Stomach (tissue), 8 donors: ENCODE measurements at regions not wholly inside any gene's neighbourhood (a gene's known extent, or its start where the extent isn't known, plus 50 kb on each side); places are given as distances from the start of the nearest gene placed in this dataset.

Source experiments
- DNase-seq, 2 donors: peaks; one replicate each; pipeline versions ENCODE4 v3.0.0 to v3.0.0-alpha.2; 2013 to 2019
- H3K27ac ChIP-seq, 5 donors: fragments of 200-600 bp in 4 of 5; sonication (generic) in 4 of 5; one replicate each; pipeline ENCODE4 v1.5.1; 2013 to 2019; ENCODE audit warnings: mild to moderate bottlenecking in 1 of 5, moderate library complexity in 1 of 5
- H3K27me3 ChIP-seq, 3 donors: fragments of 200-600 bp; sonication (generic); one replicate each; pipeline ENCODE4 v1.5.1; 2017 to 2019; ENCODE audit warnings: mixed run types in 1 of 3
- H3K36me3 ChIP-seq, 4 donors: fragments of 200-600 bp; sonication (generic); 1 replicate in 3 of 4; 2 replicates in 1 of 4; pipeline ENCODE4 v1.5.1; 2016 to 2019
- H3K4me1 ChIP-seq, 4 donors: fragments of 200-600 bp; sonication (generic); one replicate each; pipeline ENCODE4 v1.5.1; 2016 to 2019
- H3K4me3 ChIP-seq, 4 donors: fragments of 200-600 bp; sonication (generic) in 3 of 4; one replicate each; pipeline ENCODE4 v1.5.1; 2016 to 2019; ENCODE audit warnings: mild to moderate bottlenecking in 1 of 4
- H3K9me3 ChIP-seq, 4 donors: fragments of 200-600 bp; sonication (generic); one replicate each; pipeline ENCODE4 v1.5.1; 2016 to 2019
- EP300 ChIP-seq: sonication (generic); formaldehyde crosslinking; IDR thresholded peaks from one replicate; pipeline ENCODE4 v1.6.1; 2017; ENCODE audit warnings: antibody characterized with exemption
- POLR2A ChIP-seq, 4 donors: fragments of 450-650 bp; IDR thresholded peaks; one replicate each; pipeline ENCODE4 v1.6.1; 2016; ENCODE audit warnings: antibody characterized with exemption in 4 of 4, control low read depth in 2 of 4, mild to moderate bottlenecking in 1 of 4, moderate library complexity in 1 of 4
- POLR2AphosphoS5 ChIP-seq, 3 donors: sonication (generic); formaldehyde crosslinking; IDR thresholded peaks; one replicate each; pipeline ENCODE4 v1.6.1; 2016; ENCODE audit warnings: antibody characterized with exemption in 3 of 3
- WGBS, 5 donors: extraction: QIAGEN DNeasy Blood & Tissue Kit in 3 of 5; methylation state at CpG; one replicate each; pipeline versions ENCODE4 v1.1.5 to v1.1.7; 2013 to 2018; 5-methylcytosine and 5-hydroxymethylcytosine counted together
- intact Hi-C: fragments of 100-400 bp; cut with DNase I; formaldehyde crosslinking; loops from one replicate; pipeline ENCODE4 v1.15.1; 2023; ENCODE audit warnings: low total_unique reads
- TF ChIP-seq, protein P1 (sequence below), 7 experiments: fragments of 450-650 bp in 4 of 7; fragments of 200-600 bp in 3 of 7; sonication (generic) in 3 of 7; IDR thresholded peaks; one replicate each; pipeline ENCODE4 v1.5.1; 2016 to 2019; ENCODE audit warnings: antibody characterized with exemption in 7 of 7, control low read depth in 2 of 7, mild to moderate bottlenecking in 1 of 7
- donor health status: healthy with polysubstance abuse.
- donor health status: Bipolar disorder and iron deficiency.
- donor health status: healthy.

DNA sequence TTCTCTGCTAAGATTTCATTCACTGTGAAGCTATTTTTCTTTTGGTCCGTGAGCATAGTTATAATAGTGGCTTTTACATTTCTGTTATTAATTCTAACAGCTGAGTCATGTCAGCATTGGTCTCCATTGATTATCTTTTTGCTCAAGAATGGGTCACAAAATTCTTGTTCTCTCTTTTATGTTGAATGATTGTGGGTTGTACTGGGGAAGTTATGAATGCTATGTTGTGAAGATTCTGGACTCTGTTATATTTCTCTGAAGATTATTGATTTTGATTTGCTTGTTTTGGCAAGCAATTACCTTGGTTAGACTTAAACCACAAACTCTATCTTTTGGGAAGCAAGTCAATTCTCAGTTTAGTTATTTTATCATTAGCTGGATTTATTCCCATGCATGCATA is 98.8 kb downstream of the IRX5 start:
- intact Hi-C loops = no loop called here
- no peak for DNase-seq
- Histone ChIP-seq H3K36me3 (no peaks in the 10 kb centered on the region), H3K4me3 (no peak overlapping the region), H3K4me1 (no peaks in the 10 kb centered on the region), H3K27me3 (peaks cover 0 to 20% (median 4%) of the 10 kb centered on the region in 3 donors), H3K27ac (no peak overlapping the region), H3K9me3 (peaks cover 0 to 26% (median 8%) of the 10 kb centered on the region in 4 donors)
- 33 to 96% (median 92%) methylated on average over 1 of the region's 1 CpG for WGBS, 5 donors
- TF ChIP-seq POLR2AphosphoS5 (IDR thresholded peaks at IDR 0.05) (no peak), POLR2A (IDR thresholded peaks at IDR 0.05) (no peak), EP300 (no peak)
- TF ChIP-seq, protein P1, sequence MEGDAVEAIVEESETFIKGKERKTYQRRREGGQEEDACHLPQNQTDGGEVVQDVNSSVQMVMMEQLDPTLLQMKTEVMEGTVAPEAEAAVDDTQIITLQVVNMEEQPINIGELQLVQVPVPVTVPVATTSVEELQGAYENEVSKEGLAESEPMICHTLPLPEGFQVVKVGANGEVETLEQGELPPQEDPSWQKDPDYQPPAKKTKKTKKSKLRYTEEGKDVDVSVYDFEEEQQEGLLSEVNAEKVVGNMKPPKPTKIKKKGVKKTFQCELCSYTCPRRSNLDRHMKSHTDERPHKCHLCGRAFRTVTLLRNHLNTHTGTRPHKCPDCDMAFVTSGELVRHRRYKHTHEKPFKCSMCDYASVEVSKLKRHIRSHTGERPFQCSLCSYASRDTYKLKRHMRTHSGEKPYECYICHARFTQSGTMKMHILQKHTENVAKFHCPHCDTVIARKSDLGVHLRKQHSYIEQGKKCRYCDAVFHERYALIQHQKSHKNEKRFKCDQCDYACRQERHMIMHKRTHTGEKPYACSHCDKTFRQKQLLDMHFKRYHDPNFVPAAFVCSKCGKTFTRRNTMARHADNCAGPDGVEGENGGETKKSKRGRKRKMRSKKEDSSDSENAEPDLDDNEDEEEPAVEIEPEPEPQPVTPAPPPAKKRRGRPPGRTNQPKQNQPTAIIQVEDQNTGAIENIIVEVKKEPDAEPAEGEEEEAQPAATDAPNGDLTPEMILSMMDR (IDR thresholded peaks at IDR 0.05) = no peak

- TF ChIP-seq POLR2A (IDR thresholded peaks at IDR 0.05) (no peak), EP300 (no peak), POLR2AphosphoS5 (IDR thresholded peaks at IDR 0.05) (no peak)
- TF ChIP-seq, protein P1 (IDR thresholded peaks at IDR 0.05) = no peak
- Histone ChIP-seq H3K4me1 (no peaks in the 10 kb centered on the region), H3K27ac (no peak overlapping the region), H3K4me3 (no peak overlapping the region), H3K36me3 (no peaks in the 10 kb centered on the region), H3K27me3 (peaks cover 0 to 20% (median 4%) of the 10 kb centered on the region in 3 donors), H3K9me3 (peaks cover 0 to 26% (median 8%) of the 10 kb centered on the region in 4 donors)
- intact Hi-C loops = no loop called here
- no peak for DNase-seq
- WGBS, 5 donors = 56 to 76% (median 58%) methylated on average over 5 of the region's 5 CpGs
These were observed 100.3 kb downstream of the IRX5 start for GRCh38 chr16:55030944-55031343.

GRCh38 chr16:55031481-55031880 is 100.8 kb downstream of the IRX5 start:
- H3K36me3 ChIP-seq = no peaks in the 10 kb centered on the region
- 63 to 81% (median 68%) methylated on average over 6 of the region's 6 CpGs for WGBS, 5 donors
- H3K27me3 ChIP-seq = peaks cover 0 to 20% (median 4%) of the 10 kb centered on the region in 3 donors
- no peaks in the 10 kb centered on the region for H3K4me1 ChIP-seq
- no peak for TF ChIP-seq POLR2A (IDR thresholded peaks at IDR 0.05)
- TF ChIP-seq, protein P1 (IDR thresholded peaks at IDR 0.05) = no peak
- no peak for TF ChIP-seq EP300
- TF ChIP-seq POLR2AphosphoS5 (IDR thresholded peaks at IDR 0.05) = no peak
- intact Hi-C loops = no loop called here
- DNase-seq = no peak
- H3K9me3 ChIP-seq = peaks cover 0 to 26% (median 8%) of the 10 kb centered on the region in 4 donors
- H3K4me3 ChIP-seq = no peak overlapping the region
- no peak overlapping the region for H3K27ac ChIP-seq

DNA sequence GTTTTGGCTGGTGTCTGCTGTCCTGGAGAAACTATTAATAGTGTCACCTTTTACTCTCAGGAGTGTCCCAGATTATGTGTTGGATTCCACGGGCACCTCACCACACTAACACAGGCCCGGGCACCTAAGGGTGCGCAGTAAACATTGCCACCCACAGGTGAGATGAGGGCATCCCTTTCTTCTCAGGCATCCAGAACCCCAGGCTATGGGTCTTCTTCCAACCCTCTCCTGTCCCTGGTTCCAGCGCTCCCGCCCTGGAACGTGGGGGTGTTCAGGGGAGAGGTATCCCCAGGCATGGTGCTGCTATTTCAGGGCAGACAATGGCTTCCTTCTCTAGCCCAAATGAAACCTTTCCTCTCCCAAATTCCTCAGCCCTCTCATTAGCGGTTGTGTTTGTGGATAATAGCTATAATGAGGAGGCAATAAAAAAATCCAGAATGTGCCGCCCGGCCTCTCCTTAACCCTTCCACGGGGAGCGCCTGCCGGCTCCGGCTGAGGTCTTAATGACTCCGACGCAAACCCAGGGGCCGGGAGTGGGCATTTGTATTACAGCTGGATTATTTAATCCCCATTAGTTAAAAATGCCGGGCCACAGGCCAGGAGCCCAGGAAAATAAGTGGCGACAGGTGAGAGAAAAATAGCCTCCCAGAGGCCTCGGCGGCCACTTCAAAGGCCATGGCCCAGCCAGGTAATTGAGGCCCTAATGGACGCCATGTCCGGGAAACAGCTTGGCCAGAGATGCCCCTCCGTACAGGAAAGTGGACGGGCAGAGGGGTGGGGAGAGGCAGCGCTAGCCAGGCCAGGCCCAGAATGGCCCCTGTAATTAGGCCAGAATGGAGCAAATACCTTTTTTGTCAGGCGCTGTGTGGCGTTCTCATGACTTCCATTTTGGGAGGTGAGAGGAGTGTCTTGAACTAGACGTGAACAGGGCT is 102.8 kb downstream of the IRX5 start:
- Histone ChIP-seq H3K4me3 (no peak overlapping the region), H3K27me3 (peaks cover 0 to 20% (median 4%) of the 10 kb centered on the region in 3 donors), H3K9me3 (peaks cover 0 to 18% (median 6%) of the 10 kb centered on the region in 4 donors), H3K27ac (no peak overlapping the region), H3K4me1 (no peaks in the 10 kb centered on the region), H3K36me3 (no peaks in the 10 kb centered on the region)
- no peak for DNase-seq
- TF ChIP-seq EP300 (no peak), POLR2AphosphoS5 (IDR thresholded peaks at IDR 0.05) (no peak), POLR2A (IDR thresholded peaks at IDR 0.05) (no peak)
- TF ChIP-seq, protein P1 (IDR thresholded peaks at IDR 0.05) = no peak
- intact Hi-C loops = no loop called here
- 72 to 89% (median 88%) methylated on average over 27 to 28 of the region's 28 CpGs for WGBS, 5 donors
